Astrocyte (in vitro differentiated cells and primary cell): ENCODE measurements at regions not wholly inside any gene's neighbourhood (a gene's known extent, or its start where the extent isn't known, plus 50 kb on each side); places are given as distances from the start of the nearest gene placed in this dataset.

ENCODE experiments used
- DNase-seq: peaks from one replicate; pipeline ENCODE4 v3.0.0-alpha.2; 2010; ENCODE audit warnings: low read depth
- FAIRE-seq: peaks from 2 replicates; lab custom pipeline; 2011; peaks lifted over from hg19 to GRCh38; lab: Jason Lieb, UNC
- H2AFZ ChIP-seq: 2 replicates; pipeline ENCODE4 v1.6.0; 2012; ENCODE audit warnings: low read depth, low read length, inconsistent platforms
- H3K27ac ChIP-seq: 2 replicates; pipeline ENCODE4 v1.5.1; 2011; ENCODE audit warnings: low read depth, low read length, inconsistent platforms
- H3K27me3 ChIP-seq: 2 replicates; pipeline ENCODE4 v1.6.0; 2011; ENCODE audit warnings: low read length, inconsistent platforms; ENCODE audit not compliant: insufficient read depth
- H3K36me3 ChIP-seq: 2 replicates; pipeline ENCODE4 v1.5.1; 2011; ENCODE audit warnings: low read length, inconsistent platforms; ENCODE audit not compliant: insufficient read depth
- H3K4me1 ChIP-seq: 2 replicates; pipeline ENCODE4 v1.5.1; 2011; ENCODE audit warnings: low read length, inconsistent platforms; ENCODE audit not compliant: insufficient read depth
- H3K4me2 ChIP-seq: 2 replicates; pipeline ENCODE4 v1.6.0; 2012; ENCODE audit warnings: low read length, inconsistent platforms
- H3K4me3 ChIP-seq: 2 replicates; pipeline ENCODE4 v1.5.1; 2011; ENCODE audit warnings: low read depth, mild to moderate bottlenecking, low read length, inconsistent platforms; ENCODE audit not compliant: insufficient read depth
- H3K79me2 ChIP-seq: 2 replicates; pipeline ENCODE4 v1.6.0; 2012; ENCODE audit warnings: mild to moderate bottlenecking, low read length, inconsistent platforms; ENCODE audit not compliant: insufficient read depth
- H3K9ac ChIP-seq: 2 replicates; pipeline ENCODE4 v1.6.0; 2012; ENCODE audit warnings: mild to moderate bottlenecking, low read length, inconsistent platforms
- H3K9me3 ChIP-seq: 2 replicates; pipeline ENCODE4 v1.5.1; 2012; ENCODE audit warnings: low read depth, mild to moderate bottlenecking, low read length, inconsistent platforms; ENCODE audit not compliant: insufficient read depth
- H4K20me1 ChIP-seq: 2 replicates; pipeline ENCODE4 v1.6.0; 2012; ENCODE audit warnings: low read length, inconsistent platforms; ENCODE audit not compliant: insufficient read depth
- H3K27ac Mint-ChIP-seq: one replicate; pipeline ENCODE4 v1.8.0; 2021; ENCODE audit warnings: mild to moderate bottlenecking, mixed read lengths; ENCODE audit not compliant: unreplicated experiment
- H3K27me3 Mint-ChIP-seq: one replicate; pipeline ENCODE4 v1.8.0; 2021; ENCODE audit warnings: low read depth, mixed read lengths; ENCODE audit not compliant: unreplicated experiment
- H3K36me3 Mint-ChIP-seq: one replicate; pipeline ENCODE4 v1.8.0; 2021; ENCODE audit warnings: low read depth, mixed read lengths; ENCODE audit not compliant: unreplicated experiment
- H3K4me1 Mint-ChIP-seq: one replicate; pipeline ENCODE4 v1.8.0; 2021; ENCODE audit warnings: low read depth, mixed read lengths; ENCODE audit not compliant: unreplicated experiment
- H3K4me3 Mint-ChIP-seq: one replicate; pipeline ENCODE4 v1.8.0; 2021; ENCODE audit warnings: mild to moderate bottlenecking, moderate library complexity, mixed read lengths; ENCODE audit not compliant: unreplicated experiment
- H3K9me3 Mint-ChIP-seq: one replicate; pipeline ENCODE4 v1.8.0; 2021; ENCODE audit warnings: mild to moderate bottlenecking, mixed read lengths; ENCODE audit not compliant: unreplicated experiment
- CTCF ChIP-seq: IDR thresholded peaks from 2 replicates; pipeline ENCODE4 v1.5.1; 2011; ENCODE audit warnings: low read depth, mild to moderate bottlenecking, inconsistent platforms, low read length, moderate library complexity; ENCODE audit not compliant: insufficient read depth
- EZH2 ChIP-seq: IDR thresholded peaks from 2 replicates; pipeline ENCODE4 v1.6.1; 2012; ENCODE audit warnings: mild to moderate bottlenecking, low read length, inconsistent platforms; ENCODE audit not compliant: insufficient read depth

GRCh38 chr2:12099374-12099773 lies 352.9 kb downstream of the LPIN1 start:
- no peaks in the 10 kb centered on the region for H3K79me2 ChIP-seq
- no peak overlapping the region for H2AFZ ChIP-seq
- no peaks in the 10 kb centered on the region for H3K4me1 ChIP-seq
- H4K20me1 ChIP-seq = no peaks in the 10 kb centered on the region
- H3K9ac ChIP-seq = no peak overlapping the region
- FAIRE-seq (no peak), DNase-seq (no peak)
- no peak overlapping the region for H3K4me3 ChIP-seq
- no peak overlapping the region for H3K4me3 Mint-ChIP-seq
- no peak overlapping the region for H3K27ac ChIP-seq
- TF ChIP-seq CTCF = no peak
- no peak for TF ChIP-seq EZH2
- H3K4me2 ChIP-seq = no peak overlapping the region
- H3K4me1 Mint-ChIP-seq = no peaks in the 10 kb centered on the region
- no peaks in the 10 kb centered on the region for H3K9me3 ChIP-seq
- H3K36me3 Mint-ChIP-seq = peaks cover 5% of the 10 kb centered on the region
- H3K27ac Mint-ChIP-seq = no peak overlapping the region
- H3K9me3 Mint-ChIP-seq = peaks cover 3% of the 10 kb centered on the region
- no peaks in the 10 kb centered on the region for H3K36me3 ChIP-seq
- H3K27me3 Mint-ChIP-seq = peaks cover 9% of the 10 kb centered on the region
- H3K27me3 ChIP-seq = no peaks in the 10 kb centered on the region

GRCh38 chr2:12102679-12103078 lies 356.2 kb downstream of the LPIN1 start:
- Histone ChIP-seq H3K4me3 (no peak overlapping the region), H3K4me2 (no peak overlapping the region), H3K79me2 (no peaks in the 10 kb centered on the region), H3K36me3 (no peaks in the 10 kb centered on the region), H4K20me1 (no peaks in the 10 kb centered on the region), H3K4me1 (peaks cover 3% of the 10 kb centered on the region), H3K9me3 (no peaks in the 10 kb centered on the region), H3K27ac (no peak overlapping the region), H3K9ac (no peak overlapping the region), H2AFZ (no peak overlapping the region), H3K27me3 (no peaks in the 10 kb centered on the region)
- Mint-ChIP-seq H3K4me3 (no peak overlapping the region), H3K36me3 (peaks cover 5% of the 10 kb centered on the region), H3K27me3 (peaks cover 3% of the 10 kb centered on the region), H3K27ac (no peak overlapping the region), H3K9me3 (peaks cover 3% of the 10 kb centered on the region), H3K4me1 (peaks cover 13% of the 10 kb centered on the region)
- no peak for FAIRE-seq
- DNase-seq = no peak
- TF ChIP-seq CTCF (no peak), EZH2 (no peak)

DNA sequence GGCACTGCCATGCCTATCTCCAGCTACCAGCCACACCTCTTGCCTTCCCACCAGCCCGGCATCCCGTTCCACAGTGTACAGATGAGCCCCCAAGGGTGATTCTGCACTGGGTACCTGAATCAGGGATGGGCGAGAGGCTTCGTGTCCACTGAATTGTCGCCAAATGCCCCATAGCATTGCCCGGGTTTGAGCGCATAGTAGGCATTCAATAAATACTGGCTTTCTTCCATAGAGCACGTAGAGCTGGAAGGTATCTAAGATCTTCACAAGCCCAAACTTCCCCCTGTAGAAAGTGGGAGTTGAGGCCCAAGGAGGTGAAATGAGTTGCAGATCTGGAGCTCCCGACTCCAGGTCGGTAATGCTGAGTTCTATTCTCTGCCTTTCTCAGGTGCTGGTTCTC lies 358.7 kb downstream of the LPIN1 start:
- TF ChIP-seq CTCF (no peak), EZH2 (no peak)
- H3K4me3 Mint-ChIP-seq = no peak overlapping the region
- Histone ChIP-seq H3K4me1 (peaks cover 3% of the 10 kb centered on the region), H2AFZ (no peak overlapping the region), H3K4me3 (no peak overlapping the region), H3K9ac (no peak overlapping the region), H4K20me1 (no peaks in the 10 kb centered on the region), H3K9me3 (no peaks in the 10 kb centered on the region), H3K36me3 (no peaks in the 10 kb centered on the region), H3K79me2 (no peaks in the 10 kb centered on the region), H3K4me2 (no peak overlapping the region), H3K27me3 (no peaks in the 10 kb centered on the region), H3K27ac (no peak overlapping the region)
- FAIRE-seq (no peak), DNase-seq (no peak)
- no peak overlapping the region for H3K27ac Mint-ChIP-seq
- peaks cover 3% of the 10 kb centered on the region for H3K9me3 Mint-ChIP-seq
- H3K4me1 Mint-ChIP-seq = peaks cover 23% of the 10 kb centered on the region
- H3K27me3 Mint-ChIP-seq = peaks cover 3% of the 10 kb centered on the region
- peaks cover 5% of the 10 kb centered on the region for H3K36me3 Mint-ChIP-seq
